Stimulated activated effector memory CD8-positive, alpha-beta T cell treated with anti-CD3 and anti-CD28 coated beads, Interleukin-12 subunit alpha, Interleukin-12 subunit beta, amount 100 ng/mL, for 72 hours (primary cell): ENCODE measurements at regions not wholly inside any gene's neighbourhood (a gene's known extent, or its start where the extent isn't known, plus 50 kb on each side); places are given as distances from the start of the nearest gene placed in this dataset.
"Not testable (repeated sequence)": the region's sequence is repeated elsewhere in the genome, so short reads cannot be mapped to it uniquely, and the experiment has no call there.

Experiments used
- ATAC-seq: fragments of 150-1000 bp; cut with Tn5 transposase; 2 replicates; pipeline ENCODE4 v1.10.0; 2021
- DNase-seq, 2 donors: peaks; one replicate each; pipeline ENCODE4 v3.0.0; 2021 to 2022; ENCODE audit warnings: low spot score in 2 of 2
- H3K27ac Mint-ChIP-seq: one replicate; pipeline ENCODE4 v1.8.0; 2022; ENCODE audit warnings: mild to moderate bottlenecking, mixed read lengths
- H3K36me3 Mint-ChIP-seq: one replicate; pipeline ENCODE4 v1.8.0; 2022; ENCODE audit warnings: mild to moderate bottlenecking, mixed read lengths
- H3K4me1 Mint-ChIP-seq: one replicate; pipeline ENCODE4 v1.8.0; 2022; ENCODE audit warnings: mixed read lengths
- H3K4me3 Mint-ChIP-seq: one replicate; pipeline ENCODE4 v1.8.0; 2022; ENCODE audit warnings: mild to moderate bottlenecking, mixed read lengths
- H3K9me3 Mint-ChIP-seq: one replicate; pipeline ENCODE4 v1.8.0; 2022; ENCODE audit warnings: mixed read lengths

DNA sequence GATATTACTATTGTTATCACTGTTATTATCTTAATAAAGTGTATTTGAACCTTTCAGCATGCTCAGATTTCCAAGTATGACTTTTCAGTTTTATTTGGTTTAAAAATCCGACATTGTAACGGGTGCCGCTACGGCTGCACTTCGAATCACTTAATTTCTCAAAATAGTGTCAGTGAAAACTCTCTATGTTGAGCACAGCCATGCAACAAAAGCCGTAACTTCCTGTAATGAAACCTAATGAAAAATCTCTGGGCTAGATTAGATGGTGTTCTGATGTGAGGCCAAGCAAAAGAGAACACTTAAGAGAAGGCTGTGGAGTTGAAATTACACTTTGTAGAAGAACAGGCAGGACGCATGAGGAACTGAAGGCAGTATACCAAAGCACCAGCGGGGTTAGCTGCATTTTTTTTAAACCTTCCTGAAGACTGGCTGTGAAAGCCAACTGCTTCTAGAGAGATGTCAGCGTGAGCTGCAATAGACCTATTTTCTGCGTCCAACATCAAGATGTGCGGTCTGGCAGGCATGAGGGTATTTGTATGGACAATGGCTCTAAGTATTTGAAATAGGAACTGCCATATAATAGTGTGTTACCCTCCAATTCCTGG lies 1545.0 kb upstream of the GOT2 start:
- Mint-ChIP-seq H3K4me1 (no peaks in the 10 kb centered on the region), H3K36me3 (no peaks in the 10 kb centered on the region), H3K4me3 (no peak overlapping the region), H3K9me3 (peaks cover 10% of the 10 kb centered on the region), H3K27ac (no peak overlapping the region)
- ATAC-seq (no peak), DNase-seq (no peak)

- H3K9me3 Mint-ChIP-seq, result peaks cover 16% of the 10 kb centered on the region
- H3K4me1 Mint-ChIP-seq, result no peaks in the 10 kb centered on the region
- ATAC-seq (no peak), DNase-seq (no peak)
- no peak overlapping the region for H3K4me3 Mint-ChIP-seq
- no peaks in the 10 kb centered on the region for H3K36me3 Mint-ChIP-seq
- H3K27ac Mint-ChIP-seq, result no peak overlapping the region
Observed at GRCh38 chr16:60274431-60275019, 1540.4 kb upstream of the GOT2 start.

DNA sequence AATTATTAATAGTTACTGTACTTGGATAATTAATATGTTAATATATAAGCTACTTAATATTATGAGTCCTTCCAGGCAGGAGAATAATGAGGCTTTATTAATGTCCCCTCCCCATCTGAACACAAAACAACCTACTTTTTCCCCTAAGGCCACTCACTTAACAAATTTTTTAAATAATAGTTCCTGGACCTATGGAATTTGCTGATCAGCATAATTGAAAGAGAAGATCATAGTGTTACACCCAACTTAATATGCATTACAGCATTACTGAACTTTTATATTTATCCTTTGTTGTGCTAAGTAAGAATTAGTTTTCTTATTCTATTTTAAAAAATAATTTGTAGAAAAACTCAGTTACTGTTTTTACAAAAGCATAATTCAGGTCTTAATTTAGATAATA lies 1537.7 kb upstream of the GOT2 start:
- Mint-ChIP-seq H3K4me1 (no peaks in the 10 kb centered on the region), H3K4me3 (no peak overlapping the region), H3K27ac (no peak overlapping the region), H3K36me3 (no peaks in the 10 kb centered on the region), H3K9me3 (peaks cover 12% of the 10 kb centered on the region)
- ATAC-seq (no peak), DNase-seq (no peak)

- ATAC-seq (no peak), DNase-seq (no peak)
- Mint-ChIP-seq H3K9me3 (peaks cover 12% of the 10 kb centered on the region), H3K36me3 (no peaks in the 10 kb centered on the region), H3K27ac (no peak overlapping the region), H3K4me3 (no peak overlapping the region), H3K4me1 (no peaks in the 10 kb centered on the region)
Observed at GRCh38 chr16:60271025-60271771, 1537.1 kb upstream of the GOT2 start.

GRCh38 chr16:60261425-60261824 lies 1527.3 kb upstream of the GOT2 start:
- no peaks in the 10 kb centered on the region for H3K4me1 Mint-ChIP-seq
- no peaks in the 10 kb centered on the region for H3K36me3 Mint-ChIP-seq
- H3K9me3 Mint-ChIP-seq, result peaks cover 17% of the 10 kb centered on the region
- H3K4me3 Mint-ChIP-seq, result no peak overlapping the region
- ATAC-seq (no peak), DNase-seq (no peak)
- H3K27ac Mint-ChIP-seq, result no peak overlapping the region

- no peak overlapping the region for H3K27ac Mint-ChIP-seq
- H3K4me3 Mint-ChIP-seq, result no peak overlapping the region
- ATAC-seq (no peak), DNase-seq (no peak)
- no peaks in the 10 kb centered on the region for H3K4me1 Mint-ChIP-seq
- peaks cover 17% of the 10 kb centered on the region for H3K9me3 Mint-ChIP-seq
- H3K36me3 Mint-ChIP-seq, result no peaks in the 10 kb centered on the region
Observed at GRCh38 chr16:60259956-60260355, 1525.8 kb upstream of the GOT2 start.

GRCh38 chr16:60246086-60246485 lies 1512.0 kb upstream of the GOT2 start:
- DNase-seq, result no peak
- no peak for ATAC-seq
- no peak overlapping the region for H3K27ac Mint-ChIP-seq
- no peak overlapping the region for H3K4me3 Mint-ChIP-seq
- peaks cover 10% of the 10 kb centered on the region for H3K9me3 Mint-ChIP-seq
- H3K36me3 Mint-ChIP-seq, result no peaks in the 10 kb centered on the region
- H3K4me1 Mint-ChIP-seq, result no peaks in the 10 kb centered on the region

DNA sequence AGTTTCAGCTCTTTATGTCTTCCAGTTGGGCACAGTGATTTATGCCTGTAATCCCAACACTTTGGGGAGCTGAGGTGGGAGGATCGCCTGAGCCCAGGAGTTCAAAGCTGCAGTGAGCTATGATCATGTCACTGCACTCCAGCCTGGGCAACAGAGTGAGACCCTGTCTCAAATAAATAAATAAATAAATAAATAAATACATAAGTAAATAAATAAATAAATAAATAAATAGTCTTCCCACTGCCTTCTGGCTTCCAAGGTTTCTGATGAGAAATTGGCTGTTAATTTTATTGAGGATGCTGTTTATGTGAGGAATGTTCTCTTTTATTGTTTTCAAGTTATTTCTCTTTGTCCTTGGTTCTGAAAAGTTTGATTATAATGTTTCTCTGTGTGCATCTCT lies 1507.6 kb upstream of the GOT2 start:
- Mint-ChIP-seq H3K9me3 (peaks cover 23% of the 10 kb centered on the region), H3K36me3 (no peaks in the 10 kb centered on the region), H3K27ac (no peak overlapping the region), H3K4me3 (no peak overlapping the region), H3K4me1 (no peaks in the 10 kb centered on the region)
- ATAC-seq, result no peak
- DNase-seq, result no peak

DNA sequence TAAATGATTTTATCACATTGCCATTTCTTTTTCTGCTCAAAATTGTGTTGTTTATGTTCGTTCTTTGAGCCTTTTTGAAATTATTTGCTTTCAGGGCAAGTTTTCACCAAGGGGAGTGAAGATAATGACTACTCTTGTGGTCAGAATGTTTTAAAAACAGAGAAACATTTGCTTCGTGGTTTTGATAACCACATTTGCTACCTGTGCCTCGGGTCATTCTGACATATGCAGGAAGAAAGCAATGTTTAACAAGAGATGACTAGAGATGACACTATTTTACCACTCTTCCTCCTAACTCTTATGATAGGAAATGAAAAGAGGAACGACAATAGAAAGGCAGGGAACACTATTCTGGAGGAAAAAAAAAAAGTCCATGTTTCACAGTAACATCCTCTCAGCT lies 1496.5 kb upstream of the GOT2 start:
- no peak overlapping the region for H3K27ac Mint-ChIP-seq
- ATAC-seq (no peak), DNase-seq (no peak)
- peaks cover 31% of the 10 kb centered on the region for H3K9me3 Mint-ChIP-seq
- H3K4me3 Mint-ChIP-seq, result no peak overlapping the region
- H3K36me3 Mint-ChIP-seq, result no peaks in the 10 kb centered on the region
- no peaks in the 10 kb centered on the region for H3K4me1 Mint-ChIP-seq

GRCh38 chr16:60225541-60225940 lies 1491.4 kb upstream of the GOT2 start:
- ATAC-seq (no peak), DNase-seq (no peak)
- Mint-ChIP-seq H3K4me1 (no peaks in the 10 kb centered on the region), H3K27ac (no peak overlapping the region), H3K36me3 (no peaks in the 10 kb centered on the region), H3K4me3 (no peak overlapping the region), H3K9me3 (peaks cover 23% of the 10 kb centered on the region)

DNA sequence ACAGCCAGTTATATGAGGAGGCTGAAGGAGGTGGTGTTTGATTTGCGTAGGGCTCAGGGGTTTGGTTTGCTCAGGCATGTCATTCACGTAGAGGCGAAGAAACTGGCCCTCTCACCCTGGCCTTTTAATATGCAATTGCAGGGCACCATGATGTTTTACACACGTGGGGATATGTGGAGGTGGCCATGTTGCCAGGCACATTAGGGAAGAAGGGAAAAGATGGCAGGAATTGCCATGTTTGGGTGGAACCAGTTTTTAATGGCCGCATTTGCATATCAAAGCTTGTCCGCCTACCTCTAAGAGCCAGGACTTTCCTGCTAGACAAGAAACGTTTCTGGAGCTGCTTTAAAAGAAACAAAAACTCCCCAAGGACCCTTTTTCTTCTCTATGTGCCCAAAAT lies 1483.7 kb upstream of the GOT2 start:
- no peaks in the 10 kb centered on the region for H3K4me1 Mint-ChIP-seq
- H3K36me3 Mint-ChIP-seq, result no peaks in the 10 kb centered on the region
- no peak overlapping the region for H3K4me3 Mint-ChIP-seq
- no peak overlapping the region for H3K27ac Mint-ChIP-seq
- peaks cover 10% of the 10 kb centered on the region for H3K9me3 Mint-ChIP-seq
- DNase-seq (no peak), ATAC-seq (no peak)

DNA sequence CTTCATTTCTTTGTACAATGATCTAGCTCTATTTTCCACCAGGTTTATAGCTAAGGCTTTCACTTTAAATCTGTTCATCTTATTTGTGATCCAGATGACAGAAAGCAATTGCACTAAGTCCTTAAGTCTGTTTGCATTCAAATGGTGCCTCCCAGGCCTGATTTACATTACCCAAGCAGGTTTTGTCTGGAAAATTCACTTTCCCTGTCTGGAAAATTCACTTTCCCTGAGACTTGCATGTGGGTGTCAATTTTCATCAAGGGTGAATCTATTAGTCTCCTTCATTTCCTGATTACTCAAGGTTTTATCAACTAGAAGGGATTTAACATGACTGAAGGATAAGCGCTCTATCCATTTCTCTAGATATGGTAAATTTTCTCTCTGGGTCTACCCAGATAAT lies 1480.2 kb upstream of the GOT2 start:
- Mint-ChIP-seq H3K36me3 (no peaks in the 10 kb centered on the region), H3K4me1 (no peaks in the 10 kb centered on the region), H3K9me3 (peaks cover 15% of the 10 kb centered on the region), H3K4me3 (no peak overlapping the region), H3K27ac (no peak overlapping the region)
- ATAC-seq (no peak), DNase-seq (no peak)

- no peak overlapping the region for H3K27ac Mint-ChIP-seq
- no peaks in the 10 kb centered on the region for H3K4me1 Mint-ChIP-seq
- H3K4me3 Mint-ChIP-seq, result no peak overlapping the region
- DNase-seq, result no peak
- ATAC-seq, result no peak
- peaks cover 20% of the 10 kb centered on the region for H3K9me3 Mint-ChIP-seq
- H3K36me3 Mint-ChIP-seq, result no peaks in the 10 kb centered on the region
Observed at GRCh38 chr16:60206516-60206915, 1472.4 kb upstream of the GOT2 start.

DNA sequence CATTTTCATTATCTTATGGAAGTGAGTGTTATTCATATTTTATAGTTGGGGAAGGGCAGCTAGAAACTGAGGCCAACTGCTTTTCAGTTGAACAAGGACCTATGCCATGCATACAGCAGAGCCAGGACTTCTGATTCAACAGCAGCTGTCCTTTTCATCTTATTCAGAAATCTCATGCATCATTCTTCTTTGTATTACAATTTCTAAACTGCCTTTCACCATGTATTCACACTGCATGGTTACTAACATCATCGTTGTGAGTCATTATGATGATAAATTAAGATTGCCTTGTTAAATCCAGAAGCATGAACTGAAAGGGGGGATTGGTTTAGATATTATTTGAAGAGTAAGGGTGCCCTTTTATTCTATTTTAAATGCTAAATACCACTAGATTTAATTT lies 1470.1 kb upstream of the GOT2 start:
- no peak overlapping the region for H3K4me3 Mint-ChIP-seq
- no peak overlapping the region for H3K27ac Mint-ChIP-seq
- no peaks in the 10 kb centered on the region for H3K4me1 Mint-ChIP-seq
- no peaks in the 10 kb centered on the region for H3K36me3 Mint-ChIP-seq
- DNase-seq, result no peak
- peaks cover 27% of the 10 kb centered on the region for H3K9me3 Mint-ChIP-seq
- ATAC-seq, result no peak

DNA sequence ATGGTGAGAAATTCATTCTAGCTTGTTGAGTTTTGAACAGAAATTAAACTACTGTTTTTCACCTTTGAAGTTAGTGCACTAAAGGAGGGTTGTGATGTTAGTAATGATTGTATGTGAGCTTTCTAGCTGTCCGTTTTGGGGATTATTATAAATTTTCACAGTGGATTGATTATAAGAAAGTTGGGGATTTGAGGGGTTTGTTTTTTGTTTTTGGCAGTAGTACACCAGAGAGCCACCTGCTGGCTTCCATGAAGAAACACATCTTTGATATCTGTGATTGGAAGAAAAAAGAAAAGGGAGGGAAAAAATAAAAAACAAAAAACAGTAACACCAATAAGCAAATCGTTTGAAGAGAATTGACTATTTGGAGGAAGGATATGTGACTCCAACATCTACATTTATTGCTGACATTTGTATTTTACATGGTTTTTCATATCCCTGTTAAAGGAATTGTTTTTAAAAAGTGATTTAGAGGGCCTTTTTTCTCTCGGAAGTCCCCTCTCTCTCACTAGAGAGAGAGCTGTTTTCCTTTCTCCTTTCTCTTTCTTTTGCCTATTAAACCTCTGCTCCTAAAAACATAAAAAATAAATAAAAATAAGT lies 1469.5 kb upstream of the GOT2 start:
- Mint-ChIP-seq H3K27ac (no peak overlapping the region), H3K36me3 (no peaks in the 10 kb centered on the region), H3K9me3 (peaks cover 29% of the 10 kb centered on the region), H3K4me3 (no peak overlapping the region), H3K4me1 (no peaks in the 10 kb centered on the region)
- no peak for DNase-seq
- ATAC-seq, result no peak

DNA sequence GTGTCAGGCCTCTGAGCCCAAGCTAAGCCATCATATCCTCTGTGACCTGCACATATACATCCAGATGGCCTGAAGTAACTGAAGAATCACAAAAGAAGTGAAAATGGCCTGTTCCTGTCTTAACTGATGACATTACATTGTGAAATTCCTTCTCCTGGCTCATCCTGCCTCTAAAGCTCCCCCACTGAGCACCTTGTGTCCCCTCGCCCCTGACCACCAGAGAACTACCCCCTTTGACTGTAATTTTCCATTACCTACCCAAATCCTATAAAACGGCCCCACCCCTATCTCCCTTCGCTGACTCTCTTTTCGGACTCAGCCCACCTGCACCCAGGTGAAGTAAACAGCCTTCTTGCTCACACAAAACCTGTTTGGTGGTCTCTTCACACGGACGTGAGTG lies 1466.6 kb upstream of the GOT2 start:
- ATAC-seq, DNase-seq, H3K27ac Mint-ChIP-seq, H3K4me1 Mint-ChIP-seq, H3K36me3 Mint-ChIP-seq, H3K4me3 Mint-ChIP-seq: not testable (repeated sequence)
- H3K9me3 Mint-ChIP-seq, result peaks cover 20% of the 10 kb centered on the region
